Liver (tissue), 3 donors: ENCODE measurements at regions not wholly inside any gene's neighbourhood (a gene's known extent, or its start where the extent isn't known, plus 50 kb on each side); places are given as distances from the start of the nearest gene placed in this dataset.

Experiments used
- ZBTB33 ChIP-seq: IDR thresholded peaks from 2 replicates; pipeline ENCODE4 v1.6.1; 2016; ENCODE audit warnings: antibody characterized with exemption
- TF ChIP-seq, protein P1 (sequence below): fragments of 150-350 bp; IDR thresholded peaks from 2 replicates; pipeline ENCODE4 v1.5.1; 2017; ENCODE audit warnings: improper control_type of control experiment, low read depth, low read length; ENCODE audit not compliant: missing input control
- TF ChIP-seq, protein P2 (sequence below): IDR thresholded peaks from 2 replicates; pipeline ENCODE4 v1.6.1; 2016; ENCODE audit warnings: antibody characterized with exemption
- donor health status: healthy.
- donor health status: healthy.

GRCh38 chr7:142483659-142484317 is 225.9 kb upstream of the PRSS58 start:
- TF ChIP-seq ZBTB33 = no peak
- TF ChIP-seq, protein P1, sequence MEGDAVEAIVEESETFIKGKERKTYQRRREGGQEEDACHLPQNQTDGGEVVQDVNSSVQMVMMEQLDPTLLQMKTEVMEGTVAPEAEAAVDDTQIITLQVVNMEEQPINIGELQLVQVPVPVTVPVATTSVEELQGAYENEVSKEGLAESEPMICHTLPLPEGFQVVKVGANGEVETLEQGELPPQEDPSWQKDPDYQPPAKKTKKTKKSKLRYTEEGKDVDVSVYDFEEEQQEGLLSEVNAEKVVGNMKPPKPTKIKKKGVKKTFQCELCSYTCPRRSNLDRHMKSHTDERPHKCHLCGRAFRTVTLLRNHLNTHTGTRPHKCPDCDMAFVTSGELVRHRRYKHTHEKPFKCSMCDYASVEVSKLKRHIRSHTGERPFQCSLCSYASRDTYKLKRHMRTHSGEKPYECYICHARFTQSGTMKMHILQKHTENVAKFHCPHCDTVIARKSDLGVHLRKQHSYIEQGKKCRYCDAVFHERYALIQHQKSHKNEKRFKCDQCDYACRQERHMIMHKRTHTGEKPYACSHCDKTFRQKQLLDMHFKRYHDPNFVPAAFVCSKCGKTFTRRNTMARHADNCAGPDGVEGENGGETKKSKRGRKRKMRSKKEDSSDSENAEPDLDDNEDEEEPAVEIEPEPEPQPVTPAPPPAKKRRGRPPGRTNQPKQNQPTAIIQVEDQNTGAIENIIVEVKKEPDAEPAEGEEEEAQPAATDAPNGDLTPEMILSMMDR = no peak
- TF ChIP-seq, protein P2, sequence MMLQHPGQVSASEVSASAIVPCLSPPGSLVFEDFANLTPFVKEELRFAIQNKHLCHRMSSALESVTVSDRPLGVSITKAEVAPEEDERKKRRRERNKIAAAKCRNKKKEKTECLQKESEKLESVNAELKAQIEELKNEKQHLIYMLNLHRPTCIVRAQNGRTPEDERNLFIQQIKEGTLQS = no peak
